Endothelial cell of umbilical vein (primary cell): ENCODE measurements at regions not wholly inside any gene's neighbourhood (a gene's known extent, or its start where the extent isn't known, plus 50 kb on each side); places are given as distances from the start of the nearest gene placed in this dataset.

Experiments used
- BruUV-seq: library from RNA; stranded (reverse); fragments of 400-500 nt; replicated peaks from 2 replicates; lab custom pipeline; 2021; lab: Mats Ljungman, UMichigan
- CTCF ChIA-PET: fragments of 300-600, 350-600 bp; sonication (Branson Sonifier 250); formaldehyde crosslinking; loops from one replicate; lab custom pipeline; 2021; ENCODE audit warnings: antibody characterized with exemption, inconsistent platforms; lab: Charles Lee
- POLR2A ChIA-PET: fragments of 300-600, 350-600 bp; sonication (Branson Sonifier 250); formaldehyde crosslinking; loops from one replicate; lab custom pipeline; 2021; ENCODE audit warnings: antibody characterized with exemption, inconsistent platforms; lab: Charles Lee
- DNase-seq: peaks from one replicate; pipeline ENCODE4 v3.0.0-alpha.2; 2011; ENCODE audit warnings: low read depth, low spot score
- FAIRE-seq: peaks from 2 replicates; lab custom pipeline; 2011; peaks lifted over from hg19 to GRCh38; lab: Jason Lieb, UNC
- H2AFZ ChIP-seq: 2 replicates; pipeline ENCODE4 v1.6.0; 2012; ENCODE audit warnings: low read depth, low read length, control low read depth, inconsistent platforms
- H3K27ac ChIP-seq: 2 replicates; pipeline ENCODE4 v1.5.1; 2011; ENCODE audit warnings: low read depth, mild to moderate bottlenecking, control low read depth, low read length, moderate library complexity; ENCODE audit not compliant: insufficient read depth
- H3K27me3 ChIP-seq, 2 experiments: 2 replicates each; pipeline versions ENCODE4 v1.6.0 to v1.6.1; 2011; ENCODE audit warnings: low read length in 2 of 2, mixed read lengths in 1 of 2; ENCODE audit not compliant: control insufficient read depth in 2 of 2, insufficient read depth in 2 of 2
- H3K36me3 ChIP-seq, 2 experiments: 2 replicates in 1 of 2; 3 replicates in 1 of 2; pipeline ENCODE4 v1.5.1; 2011; ENCODE audit warnings: low read length in 2 of 2, mild to moderate bottlenecking in 1 of 2, moderate library complexity in 1 of 2; ENCODE audit not compliant: control insufficient read depth in 2 of 2, insufficient read depth in 2 of 2; ENCODE audit errors: extremely low read depth in 1 of 2
- H3K4me1 ChIP-seq: 3 replicates; pipeline ENCODE4 v1.5.1; 2011; ENCODE audit warnings: mild to moderate bottlenecking, low read length; ENCODE audit not compliant: control insufficient read depth, insufficient read depth; ENCODE audit errors: extremely low read depth
- H3K4me2 ChIP-seq: 2 replicates; pipeline ENCODE4 v1.6.1; 2011; ENCODE audit warnings: low read length, control low read depth, mixed read lengths; ENCODE audit not compliant: insufficient read depth
- H3K4me3 ChIP-seq, 3 experiments: fragments of 200-600 bp in 1 of 3; sonication (generic), shearing (Covaris generic) in 1 of 3; replicated peaks in 1 of 3; 2 replicates each; pipeline ENCODE4 v1.5.1; 2011 to 2016; ENCODE audit warnings: control low read depth in 3 of 3, low read length in 3 of 3, mild to moderate bottlenecking in 2 of 3, inconsistent platforms in 1 of 3, low read depth in 1 of 3, moderate library complexity in 1 of 3; ENCODE audit not compliant: insufficient read depth in 1 of 3
- H3K79me2 ChIP-seq: 2 replicates; pipeline ENCODE4 v1.6.0; 2012; ENCODE audit warnings: low read length, inconsistent platforms; ENCODE audit not compliant: control insufficient read depth, insufficient read depth
- H3K9ac ChIP-seq: replicated peaks from 2 replicates; pipeline ENCODE3; 2011; ENCODE audit warnings: low read length, control low read depth; ENCODE audit not compliant: insufficient read depth; ENCODE audit errors: extremely low read depth
- H3K9me1 ChIP-seq: replicated peaks from 3 replicates; pipeline ENCODE4 v1.6.0; 2011; ENCODE audit warnings: mild to moderate bottlenecking, low read length; ENCODE audit not compliant: control insufficient read depth, insufficient read depth; ENCODE audit errors: extremely low read depth
- H3K9me3 ChIP-seq: replicated peaks from 2 replicates; pipeline ENCODE4 v1.5.1; 2012; ENCODE audit warnings: low read length, inconsistent platforms; ENCODE audit not compliant: control insufficient read depth, insufficient read depth
- H4K20me1 ChIP-seq: replicated peaks from 2 replicates; pipeline ENCODE3; 2011; ENCODE audit warnings: mild to moderate bottlenecking, low read length; ENCODE audit not compliant: control insufficient read depth, insufficient read depth; ENCODE audit errors: extremely low read depth
- FOS ChIP-seq: IDR thresholded peaks from 2 replicates; pipeline ENCODE4 v1.6.1; 2011; ENCODE audit warnings: mild to moderate bottlenecking, low read length, moderate library complexity, borderline replicate concordance; ENCODE audit not compliant: insufficient read depth
- JUN ChIP-seq: IDR thresholded peaks from 2 replicates; pipeline ENCODE4 v1.6.1; 2011; ENCODE audit warnings: borderline replicate concordance, low read depth; ENCODE audit not compliant: insufficient read length, insufficient read depth
- dilution Hi-C: fragments of 300-500 bp; cut with MboI; formaldehyde crosslinking; loops from one replicate; pipeline ENCODE4 v1.15.0; 2019; ENCODE audit warnings: low sequenced_read_pairs; ENCODE audit not compliant: extremely low pct_ligation_motif_present
- intact Hi-C: fragments of 100-400 bp; cut with micrococcal nuclease; formaldehyde crosslinking; loops from one replicate; pipeline ENCODE4 v1.10.0; 2022

- no peak overlapping the region for H3K4me3 ChIP-seq
- no peaks in the 10 kb centered on the region for H3K9me3 ChIP-seq
- no TSS peak for BruUV-seq
- no peak for FAIRE-seq
- POLR2A ChIA-PET = no interaction called here
- H3K4me2 ChIP-seq = no peak overlapping the region
- intact Hi-C loops (no loop called here), dilution Hi-C loops (no loop called here)
- H3K9me1 ChIP-seq = no peaks in the 10 kb centered on the region
- peaks cover 3% of the 10 kb centered on the region for H3K4me1 ChIP-seq
- TF ChIP-seq FOS = no peak
- H3K79me2 ChIP-seq = no peaks in the 10 kb centered on the region
- no peaks in the 10 kb centered on the region for H3K36me3 ChIP-seq
- no peak overlapping the region for H3K9ac ChIP-seq
- CTCF ChIA-PET = no interaction called here
- no peak overlapping the region for H3K27ac ChIP-seq
- no peak for DNase-seq
- no peaks in the 10 kb centered on the region for H4K20me1 ChIP-seq
- H3K27me3 ChIP-seq = no peaks in the 10 kb centered on the region
- H2AFZ ChIP-seq = no peak overlapping the region
Measured at GRCh38 chr3:59246719-59247401, 197.0 kb upstream of the CFAP20DC start.

GRCh38 chr3:59245859-59246501, 196.2 kb upstream of the CFAP20DC start:
- no peaks in the 10 kb centered on the region for H3K36me3 ChIP-seq
- H3K9ac ChIP-seq = no peak overlapping the region
- H3K4me3 ChIP-seq = no peak overlapping the region
- no peak overlapping the region for H3K27ac ChIP-seq
- BruUV-seq = no TSS peak
- no peak overlapping the region for H3K4me2 ChIP-seq
- no peaks in the 10 kb centered on the region for H4K20me1 ChIP-seq
- FAIRE-seq (no peak), DNase-seq (no peak)
- POLR2A ChIA-PET = no interaction called here
- no peaks in the 10 kb centered on the region for H3K9me3 ChIP-seq
- no peaks in the 10 kb centered on the region for H3K9me1 ChIP-seq
- no peak overlapping the region for H2AFZ ChIP-seq
- H3K79me2 ChIP-seq = no peaks in the 10 kb centered on the region
- TF ChIP-seq JUN = no peak
- CTCF ChIA-PET = no interaction called here
- H3K27me3 ChIP-seq = no peaks in the 10 kb centered on the region
- H3K4me1 ChIP-seq = peaks cover 7% of the 10 kb centered on the region
- dilution Hi-C loops (no loop called here), intact Hi-C loops (no loop called here)
